Jurkat, Clone E6-1 (cell line): ENCODE measurements at regions not wholly inside any gene's neighbourhood (a gene's known extent, or its start where the extent isn't known, plus 50 kb on each side); places are given as distances from the start of the nearest gene placed in this dataset.
"Not testable (repeated sequence)": the region's sequence is repeated elsewhere in the genome, so short reads cannot be mapped to it uniquely, and the experiment has no call there.

Source experiments
- DNase-seq: peaks from one replicate; pipeline ENCODE4 v3.0.0-alpha.2; 2011; ENCODE audit warnings: low read depth, low spot score
- H3K4me3 ChIP-seq: 2 replicates; pipeline ENCODE4 v1.5.1; 2011; ENCODE audit warnings: mild to moderate bottlenecking, low read length, control low read depth, moderate library complexity

GRCh38 chr2:8324164-8324856 is 357.5 kb upstream of the ID2 start:
- peak overlapping the region; percentile 1; the same call in 1 of the 2 replicates for H3K4me3 ChIP-seq
- DNase-seq = peak; percentile 87

GRCh38 chr2:8324901-8325300 is 357.0 kb upstream of the ID2 start:
- H3K4me3 ChIP-seq = no peak overlapping the region
- no peak for DNase-seq

- no peak for DNase-seq
- H3K4me3 ChIP-seq = no peak overlapping the region
These were observed 354.3 kb upstream of the ID2 start for GRCh38 chr2:8327371-8328100.

- H3K4me3 ChIP-seq = no peak overlapping the region
- DNase-seq = no peak
These were observed 353.6 kb upstream of the ID2 start for GRCh38 chr2:8328217-8328616.

GRCh38 chr2:8329660-8330622 is 351.9 kb upstream of the ID2 start:
- no peak overlapping the region for H3K4me3 ChIP-seq
- DNase-seq = no peak

GRCh38 chr2:8331068-8331467 is 350.8 kb upstream of the ID2 start:
- no peak for DNase-seq
- H3K4me3 ChIP-seq = no peak overlapping the region

GRCh38 chr2:8332646-8333045 is 349.2 kb upstream of the ID2 start:
- no peak overlapping the region for H3K4me3 ChIP-seq
- DNase-seq = no peak

GRCh38 chr2:8333177-8333831 is 348.6 kb upstream of the ID2 start:
- no peak for DNase-seq
- H3K4me3 ChIP-seq = no peak overlapping the region

- not testable (repeated sequence) for DNase-seq, H3K4me3 ChIP-seq
These were observed 348.0 kb upstream of the ID2 start for GRCh38 chr2:8333832-8334187.

- H3K4me3 ChIP-seq = no peak overlapping the region
- no peak for DNase-seq
These were observed 347.0 kb upstream of the ID2 start for GRCh38 chr2:8334866-8335325.

- no peak for DNase-seq
- no peak overlapping the region for H3K4me3 ChIP-seq
These were observed 346.1 kb upstream of the ID2 start for GRCh38 chr2:8335801-8336200.

- no peak overlapping the region for H3K4me3 ChIP-seq
- DNase-seq = peak; percentile 90
These were observed 344.5 kb upstream of the ID2 start for GRCh38 chr2:8337321-8337720.

- no peak overlapping the region for H3K4me3 ChIP-seq
- no peak for DNase-seq
These were observed 339.4 kb upstream of the ID2 start for GRCh38 chr2:8342407-8342806.

- no peak overlapping the region for H3K4me3 ChIP-seq
- DNase-seq = no peak
These were observed 338.8 kb upstream of the ID2 start for GRCh38 chr2:8343031-8343430.

- DNase-seq = no peak
- no peak overlapping the region for H3K4me3 ChIP-seq
These were observed 337.4 kb upstream of the ID2 start for GRCh38 chr2:8344144-8345097.

- H3K4me3 ChIP-seq = no peak overlapping the region
- DNase-seq = no peak
These were observed 336.7 kb upstream of the ID2 start for GRCh38 chr2:8345200-8345599.

- no peak for DNase-seq
- no peak overlapping the region for H3K4me3 ChIP-seq
These were observed 335.6 kb upstream of the ID2 start for GRCh38 chr2:8346208-8346607.

- H3K4me3 ChIP-seq = no peak overlapping the region
- DNase-seq = no peak
These were observed 335.0 kb upstream of the ID2 start for GRCh38 chr2:8346706-8347430.
